HFFc6 (cell line): ENCODE measurements at regions not wholly inside any gene's neighbourhood (a gene's known extent, or its start where the extent isn't known, plus 50 kb on each side); places are given as distances from the start of the nearest gene placed in this dataset.

Source experiments
- DNase-seq: peaks from one replicate; pipeline ENCODE4 v3.0.0-alpha.2; 2018
- H3K27ac Mint-ChIP-seq: 2 replicates; pipeline ENCODE4 v1.8.0; 2020; ENCODE audit warnings: mild to moderate bottlenecking, mixed read lengths
- H3K27me3 Mint-ChIP-seq: 2 replicates; pipeline ENCODE4 v1.8.0; 2021; ENCODE audit warnings: mild to moderate bottlenecking, moderate library complexity, mixed read lengths; ENCODE audit not compliant: insufficient read depth
- H3K36me3 Mint-ChIP-seq: 2 replicates; pipeline ENCODE4 v1.8.0; 2021; ENCODE audit warnings: low read depth, mixed read lengths
- H3K4me1 Mint-ChIP-seq: 2 replicates; pipeline ENCODE4 v1.8.0; 2020; ENCODE audit warnings: low read depth, mixed read lengths
- H3K4me3 Mint-ChIP-seq: 2 replicates; pipeline ENCODE4 v1.8.0; 2020; ENCODE audit warnings: mild to moderate bottlenecking, moderate library complexity, mixed read lengths
- H3K9me3 Mint-ChIP-seq: 2 replicates; pipeline ENCODE4 v1.8.0; 2020; ENCODE audit warnings: mild to moderate bottlenecking, mixed read lengths
- CTCF ChIP-seq: fragments of 200-600 bp; sonication (generic); IDR thresholded peaks from 2 replicates; pipeline ENCODE4 v1.5.0; 2021; ENCODE audit warnings: antibody characterized with exemption, mild to moderate bottlenecking

GRCh38 chr2:104777721-104778120, 76.2 kb upstream of the POU3F3 start:
- Mint-ChIP-seq H3K9me3 (peaks cover 34% of the 10 kb centered on the region), H3K27me3 (no peaks in the 10 kb centered on the region), H3K36me3 (peaks cover 8% of the 10 kb centered on the region; the same call in 1 of the 2 replicates), H3K4me3 (no peak overlapping the region), H3K27ac (no peak overlapping the region), H3K4me1 (no peaks in the 10 kb centered on the region)
- TF ChIP-seq CTCF: no peak
- DNase-seq: no peak

GRCh38 chr2:104781151-104781550, 72.8 kb upstream of the POU3F3 start:
- Mint-ChIP-seq H3K27me3 (no peaks in the 10 kb centered on the region), H3K9me3 (peaks cover 26% of the 10 kb centered on the region), H3K36me3 (no peaks in the 10 kb centered on the region; the same call in 1 of the 2 replicates), H3K27ac (no peak overlapping the region), H3K4me3 (no peak overlapping the region), H3K4me1 (no peaks in the 10 kb centered on the region)
- no peak for TF ChIP-seq CTCF
- DNase-seq: no peak

GRCh38 chr2:104784264-104784663, 69.7 kb upstream of the POU3F3 start:
- Mint-ChIP-seq H3K9me3 (peaks cover 41% of the 10 kb centered on the region), H3K27me3 (no peaks in the 10 kb centered on the region; the same call in 1 of the 2 replicates), H3K4me3 (no peak overlapping the region), H3K27ac (no peak overlapping the region), H3K36me3 (no peaks in the 10 kb centered on the region; the same call in 1 of the 2 replicates), H3K4me1 (no peaks in the 10 kb centered on the region)
- no peak for TF ChIP-seq CTCF
- no peak for DNase-seq

- no peak for DNase-seq
- no peak overlapping the region for H3K4me3 Mint-ChIP-seq
- H3K9me3 Mint-ChIP-seq: peaks cover 38% of the 10 kb centered on the region
- H3K36me3 Mint-ChIP-seq: peaks cover 3% of the 10 kb centered on the region; the same call in 1 of the 2 replicates
- no peaks in the 10 kb centered on the region for H3K4me1 Mint-ChIP-seq
- H3K27ac Mint-ChIP-seq: no peak overlapping the region
- H3K27me3 Mint-ChIP-seq: no peaks in the 10 kb centered on the region; the same call in none of the 2 replicates
- TF ChIP-seq CTCF: no peak
These were observed 67.7 kb upstream of the POU3F3 start for GRCh38 chr2:104786204-104786603.

- no peak for TF ChIP-seq CTCF
- no peak for DNase-seq
- Mint-ChIP-seq H3K27ac (no peak overlapping the region), H3K36me3 (peaks cover 3% of the 10 kb centered on the region; the same call in 1 of the 2 replicates), H3K4me3 (no peak overlapping the region), H3K4me1 (no peaks in the 10 kb centered on the region), H3K9me3 (peaks cover 32% of the 10 kb centered on the region), H3K27me3 (no peaks in the 10 kb centered on the region; the same call in none of the 2 replicates)
These were observed 67.1 kb upstream of the POU3F3 start for GRCh38 chr2:104786821-104787220.
